ENCODE measurements at regions not wholly inside any gene's neighbourhood (a gene's known extent, or its start where the extent isn't known, plus 50 kb on each side); places are given as distances from the start of the nearest gene placed in this dataset.

GRCh38 chr2:181395851-181396250 is 61.3 kb upstream of the ITGA4 start:
- Histone ChIP-seq H2AFZ (ENCODE audit: low read depth, low read length) (no peak overlapping the region), H3K79me2 (ENCODE audit: insufficient read depth, low read length) (no peaks in the 10 kb centered on the region), H3K9me3 (ENCODE audit: insufficient read depth, low read depth, low read length) (no peaks in the 10 kb centered on the region), H3K9ac (ENCODE audit: low read length) (no peak overlapping the region), H3K4me3 (ENCODE audit: insufficient read depth, low read depth, low read length) (no peak overlapping the region), H4K20me1 (ENCODE audit: insufficient read depth, low read length) (no peaks in the 10 kb centered on the region), H3K4me2 (ENCODE audit: low read length) (no peak overlapping the region), H3K27ac (ENCODE audit: low read depth, low read length) (no peak overlapping the region), H3K27me3 (ENCODE audit: insufficient read depth, low read length) (no peaks in the 10 kb centered on the region), H3K36me3 (ENCODE audit: insufficient read depth, low read length) (no peaks in the 10 kb centered on the region), H3K4me1 (ENCODE audit: insufficient read depth, low read length) (no peaks in the 10 kb centered on the region)
- no peaks in the 10 kb centered on the region for H3K9me3 Mint-ChIP-seq (ENCODE audit: unreplicated experiment)
- no peak for TF ChIP-seq EZH2 (IDR thresholded peaks at IDR 0.05; ENCODE audit: insufficient read depth, low read length)
- TF ChIP-seq, protein P1, sequence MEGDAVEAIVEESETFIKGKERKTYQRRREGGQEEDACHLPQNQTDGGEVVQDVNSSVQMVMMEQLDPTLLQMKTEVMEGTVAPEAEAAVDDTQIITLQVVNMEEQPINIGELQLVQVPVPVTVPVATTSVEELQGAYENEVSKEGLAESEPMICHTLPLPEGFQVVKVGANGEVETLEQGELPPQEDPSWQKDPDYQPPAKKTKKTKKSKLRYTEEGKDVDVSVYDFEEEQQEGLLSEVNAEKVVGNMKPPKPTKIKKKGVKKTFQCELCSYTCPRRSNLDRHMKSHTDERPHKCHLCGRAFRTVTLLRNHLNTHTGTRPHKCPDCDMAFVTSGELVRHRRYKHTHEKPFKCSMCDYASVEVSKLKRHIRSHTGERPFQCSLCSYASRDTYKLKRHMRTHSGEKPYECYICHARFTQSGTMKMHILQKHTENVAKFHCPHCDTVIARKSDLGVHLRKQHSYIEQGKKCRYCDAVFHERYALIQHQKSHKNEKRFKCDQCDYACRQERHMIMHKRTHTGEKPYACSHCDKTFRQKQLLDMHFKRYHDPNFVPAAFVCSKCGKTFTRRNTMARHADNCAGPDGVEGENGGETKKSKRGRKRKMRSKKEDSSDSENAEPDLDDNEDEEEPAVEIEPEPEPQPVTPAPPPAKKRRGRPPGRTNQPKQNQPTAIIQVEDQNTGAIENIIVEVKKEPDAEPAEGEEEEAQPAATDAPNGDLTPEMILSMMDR (IDR thresholded peaks at IDR 0.05; ENCODE audit: insufficient read depth, low read depth, low read length): no peak
- H3K4me3 Mint-ChIP-seq (ENCODE audit: unreplicated experiment): no peak overlapping the region
- no peaks in the 10 kb centered on the region for H3K27me3 Mint-ChIP-seq (ENCODE audit: low read depth, unreplicated experiment)
- DNase-seq (ENCODE audit: low read depth) (no peak), FAIRE-seq (no peak)
- H3K27ac Mint-ChIP-seq (ENCODE audit: unreplicated experiment): no peak overlapping the region
- H3K4me1 Mint-ChIP-seq (ENCODE audit: low read depth, unreplicated experiment): peaks cover 12% of the 10 kb centered on the region
- no peaks in the 10 kb centered on the region for H3K36me3 Mint-ChIP-seq (ENCODE audit: low read depth, unreplicated experiment)

- Histone ChIP-seq H3K9me3 (ENCODE audit: insufficient read depth, low read depth, low read length) (no peaks in the 10 kb centered on the region), H4K20me1 (ENCODE audit: insufficient read depth, low read length) (no peaks in the 10 kb centered on the region), H3K4me2 (ENCODE audit: low read length) (no peak overlapping the region), H3K4me3 (ENCODE audit: insufficient read depth, low read depth, low read length) (no peak overlapping the region), H2AFZ (ENCODE audit: low read depth, low read length) (no peak overlapping the region), H3K79me2 (ENCODE audit: insufficient read depth, low read length) (no peaks in the 10 kb centered on the region), H3K36me3 (ENCODE audit: insufficient read depth, low read length) (no peaks in the 10 kb centered on the region), H3K27ac (ENCODE audit: low read depth, low read length) (no peak overlapping the region), H3K4me1 (ENCODE audit: insufficient read depth, low read length) (no peaks in the 10 kb centered on the region), H3K27me3 (ENCODE audit: insufficient read depth, low read length) (no peaks in the 10 kb centered on the region), H3K9ac (ENCODE audit: low read length) (no peak overlapping the region)
- no peak for FAIRE-seq
- Mint-ChIP-seq H3K27ac (ENCODE audit: unreplicated experiment) (no peak overlapping the region), H3K4me3 (ENCODE audit: unreplicated experiment) (no peak overlapping the region), H3K27me3 (ENCODE audit: low read depth, unreplicated experiment) (no peaks in the 10 kb centered on the region), H3K4me1 (ENCODE audit: low read depth, unreplicated experiment) (peaks cover 12% of the 10 kb centered on the region), H3K36me3 (ENCODE audit: low read depth, unreplicated experiment) (no peaks in the 10 kb centered on the region), H3K9me3 (ENCODE audit: unreplicated experiment) (no peaks in the 10 kb centered on the region)
- no peak for TF ChIP-seq EZH2 (IDR thresholded peaks at IDR 0.05; ENCODE audit: insufficient read depth, low read length)
- TF ChIP-seq, protein P1 (IDR thresholded peaks at IDR 0.05; ENCODE audit: insufficient read depth, low read depth, low read length): no peak
- DNase-seq (ENCODE audit: low read depth): peak; percentile 72
These were observed 60.7 kb upstream of the ITGA4 start for GRCh38 chr2:181396256-181397123.

DNA sequence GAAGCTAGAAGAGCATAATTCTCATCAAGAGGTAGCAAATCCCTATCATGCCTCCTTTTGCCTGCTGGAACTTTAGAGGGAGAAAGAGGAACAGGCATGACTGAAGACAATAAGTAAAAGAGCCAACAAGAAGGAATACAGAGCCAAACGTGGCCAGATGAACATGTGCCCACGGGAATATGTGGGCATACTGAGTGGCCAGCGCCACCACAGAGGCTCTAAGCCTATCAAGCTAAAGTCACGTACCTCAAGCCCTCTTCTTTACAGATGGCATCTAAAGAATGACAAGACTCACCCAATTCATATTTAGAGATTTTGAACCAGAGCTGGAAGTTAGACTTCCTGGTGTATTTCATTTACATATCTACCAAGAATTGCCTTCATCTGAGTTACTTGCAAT is 59.9 kb upstream of the ITGA4 start:
- no peaks in the 10 kb centered on the region for H3K36me3 Mint-ChIP-seq (ENCODE audit: low read depth, unreplicated experiment)
- DNase-seq (ENCODE audit: low read depth) (no peak), FAIRE-seq (no peak)
- H3K27ac Mint-ChIP-seq (ENCODE audit: unreplicated experiment): no peak overlapping the region
- Histone ChIP-seq H3K9me3 (ENCODE audit: insufficient read depth, low read depth, low read length) (no peaks in the 10 kb centered on the region), H3K9ac (ENCODE audit: low read length) (no peak overlapping the region), H3K4me1 (ENCODE audit: insufficient read depth, low read length) (no peaks in the 10 kb centered on the region), H3K79me2 (ENCODE audit: insufficient read depth, low read length) (no peaks in the 10 kb centered on the region), H2AFZ (ENCODE audit: low read depth, low read length) (no peak overlapping the region), H3K27ac (ENCODE audit: low read depth, low read length) (no peak overlapping the region), H3K36me3 (ENCODE audit: insufficient read depth, low read length) (no peaks in the 10 kb centered on the region), H3K4me2 (ENCODE audit: low read length) (no peak overlapping the region), H3K4me3 (ENCODE audit: insufficient read depth, low read depth, low read length) (no peak overlapping the region), H3K27me3 (ENCODE audit: insufficient read depth, low read length) (no peaks in the 10 kb centered on the region), H4K20me1 (ENCODE audit: insufficient read depth, low read length) (no peaks in the 10 kb centered on the region)
- TF ChIP-seq EZH2 (IDR thresholded peaks at IDR 0.05; ENCODE audit: insufficient read depth, low read length): no peak
- TF ChIP-seq, protein P1 (IDR thresholded peaks at IDR 0.05; ENCODE audit: insufficient read depth, low read depth, low read length): no peak
- H3K4me3 Mint-ChIP-seq (ENCODE audit: unreplicated experiment): no peak overlapping the region
- no peaks in the 10 kb centered on the region for H3K9me3 Mint-ChIP-seq (ENCODE audit: unreplicated experiment)
- H3K4me1 Mint-ChIP-seq (ENCODE audit: low read depth, unreplicated experiment): peaks cover 12% of the 10 kb centered on the region
- H3K27me3 Mint-ChIP-seq (ENCODE audit: low read depth, unreplicated experiment): no peaks in the 10 kb centered on the region

All from astrocyte (in vitro differentiated cells and primary cell).